DOHH2 (cell line): ENCODE measurements at regions not wholly inside any gene's neighbourhood (a gene's known extent, or its start where the extent isn't known, plus 50 kb on each side); places are given as distances from the start of the nearest gene placed in this dataset.
"Not testable (repeated sequence)": the region's sequence is repeated elsewhere in the genome, so short reads cannot be mapped to it uniquely, and the experiment has no call there.

Experiments
- H3F3A ChIP-seq: fragments of 200-600 bp; sonication (generic), shearing (Covaris generic); 2 replicates; pipeline ENCODE4 v1.6.0; 2016; ENCODE audit warnings: antibody characterized with exemption, mild to moderate bottlenecking; ENCODE audit not compliant: control insufficient read depth, insufficient read depth
- H3K27ac ChIP-seq: fragments of 200-600 bp; sonication (generic); 2 replicates; pipeline ENCODE4 v1.5.1; 2014; ENCODE audit warnings: low read depth, mild to moderate bottlenecking, low read length, moderate library complexity
- H3K27me3 ChIP-seq: fragments of 200-600 bp; sonication (generic); 2 replicates; pipeline ENCODE4 v1.6.1; 2014; ENCODE audit warnings: mild to moderate bottlenecking, low read length, mixed read lengths; ENCODE audit not compliant: control insufficient read depth
- H3K36me3 ChIP-seq: fragments of 200-600 bp; sonication (generic); 2 replicates; pipeline ENCODE4 v1.6.1; 2014; ENCODE audit warnings: mild to moderate bottlenecking, low read length, moderate library complexity, mixed read lengths; ENCODE audit not compliant: control insufficient read depth
- H3K4me1 ChIP-seq: fragments of 200-600 bp; sonication (generic); 2 replicates; pipeline ENCODE4 v1.6.1; 2014; ENCODE audit warnings: mild to moderate bottlenecking, low read length, mixed read lengths; ENCODE audit not compliant: control insufficient read depth
- H3K4me2 ChIP-seq: fragments of 200-600 bp; sonication (generic); 2 replicates; pipeline ENCODE4 v1.6.0; 2014; ENCODE audit warnings: mild to moderate bottlenecking, low read length, moderate library complexity
- H3K4me3 ChIP-seq: fragments of 200-600 bp; sonication (generic); 2 replicates; pipeline ENCODE4 v1.5.1; 2014; ENCODE audit warnings: mild to moderate bottlenecking, low read length, mixed read lengths
- H3K79me2 ChIP-seq: fragments of 200-600 bp; sonication (generic); 2 replicates; pipeline ENCODE4 v1.6.1; 2014; ENCODE audit warnings: mild to moderate bottlenecking, low read length, mixed read lengths; ENCODE audit not compliant: control insufficient read depth
- H3K9me2 ChIP-seq: fragments of 200-600 bp; sonication (generic); replicated peaks from 2 replicates; pipeline ENCODE4 v1.6.1; 2014; ENCODE audit warnings: mild to moderate bottlenecking, low read length, mixed read lengths; ENCODE audit not compliant: control insufficient read depth
- H3K9me3 ChIP-seq: fragments of 200-600 bp; sonication (generic); 2 replicates; pipeline ENCODE4 v1.6.1; 2014; ENCODE audit warnings: antibody characterized with exemption, low read length, mixed read lengths; ENCODE audit not compliant: control insufficient read depth, insufficient read depth
- H4K20me1 ChIP-seq: fragments of 200-600 bp; sonication (generic); 2 replicates; pipeline ENCODE4 v1.6.0; 2014; ENCODE audit warnings: low read depth, mild to moderate bottlenecking, antibody characterized with exemption, low read length, moderate library complexity; ENCODE audit not compliant: control insufficient read depth, insufficient read depth
- CTCF ChIP-seq: fragments of 200-600 bp; sonication (generic); IDR thresholded peaks from one replicate; pipeline ENCODE4 v1.5.1; 2014; ENCODE audit warnings: antibody characterized with exemption, mild to moderate bottlenecking, low read depth, low read length; ENCODE audit not compliant: poor library complexity, severe bottlenecking
- EZH2phosphoT487 ChIP-seq: fragments of 200-600 bp; sonication (generic); IDR thresholded peaks from 2 replicates; pipeline ENCODE4 v1.6.1; 2017; ENCODE audit warnings: borderline replicate concordance, mild to moderate bottlenecking, antibody characterized with exemption, low read length, moderate library complexity, mixed read lengths

GRCh38 chr7:116405810-116406209 lies 93.7 kb upstream of the CAV2 start:
- Histone ChIP-seq H3F3A (no peaks in the 10 kb centered on the region), H3K4me1 (no peaks in the 10 kb centered on the region), H3K27me3 (no peaks in the 10 kb centered on the region), H3K9me3 (no peaks in the 10 kb centered on the region), H3K4me2 (no peak overlapping the region), H3K4me3 (no peak overlapping the region), H3K9me2 (no peaks in the 10 kb centered on the region), H3K27ac (no peak overlapping the region), H4K20me1 (no peaks in the 10 kb centered on the region), H3K36me3 (no peaks in the 10 kb centered on the region), H3K79me2 (no peaks in the 10 kb centered on the region)
- TF ChIP-seq CTCF: no peak
- TF ChIP-seq EZH2phosphoT487: no peak

GRCh38 chr7:116407165-116407564 lies 92.4 kb upstream of the CAV2 start:
- no peaks in the 10 kb centered on the region for H3K27me3 ChIP-seq
- no peaks in the 10 kb centered on the region for H3K9me3 ChIP-seq
- no peaks in the 10 kb centered on the region for H4K20me1 ChIP-seq
- no peak overlapping the region for H3K27ac ChIP-seq
- no peaks in the 10 kb centered on the region for H3K9me2 ChIP-seq
- no peaks in the 10 kb centered on the region for H3K4me1 ChIP-seq
- no peak overlapping the region for H3K4me2 ChIP-seq
- TF ChIP-seq CTCF (no peak), EZH2phosphoT487 (no peak)
- H3K4me3 ChIP-seq: no peak overlapping the region
- no peaks in the 10 kb centered on the region for H3K36me3 ChIP-seq
- no peaks in the 10 kb centered on the region for H3F3A ChIP-seq
- H3K79me2 ChIP-seq: no peaks in the 10 kb centered on the region

GRCh38 chr7:116408166-116408565 lies 91.4 kb upstream of the CAV2 start:
- Histone ChIP-seq H3K27ac (no peak overlapping the region), H3K4me3 (no peak overlapping the region)

GRCh38 chr7:116408831-116409453 lies 90.6 kb upstream of the CAV2 start:
- not testable (repeated sequence) for H3K36me3 ChIP-seq, H3K79me2 ChIP-seq, H3K27ac ChIP-seq, H3K4me3 ChIP-seq, H3K27me3 ChIP-seq, H3K9me3 ChIP-seq, H3K4me1 ChIP-seq, H3F3A ChIP-seq, H3K4me2 ChIP-seq, H3K9me2 ChIP-seq, H4K20me1 ChIP-seq

More at GRCh38 chr7:116408166-116408565, 91.4 kb upstream of the CAV2 start:
- TF ChIP-seq EZH2phosphoT487 (no peak), CTCF (no peak)
- Histone ChIP-seq H3K36me3 (no peaks in the 10 kb centered on the region), H4K20me1 (no peaks in the 10 kb centered on the region), H3K79me2 (no peaks in the 10 kb centered on the region), H3K9me2 (no peaks in the 10 kb centered on the region), H3K4me2 (no peak overlapping the region), H3F3A (no peaks in the 10 kb centered on the region), H3K27me3 (no peaks in the 10 kb centered on the region), H3K9me3 (no peaks in the 10 kb centered on the region), H3K4me1 (no peaks in the 10 kb centered on the region)

- H4K20me1 ChIP-seq, H3K9me3 ChIP-seq, H3K79me2 ChIP-seq, H3K4me3 ChIP-seq, H3F3A ChIP-seq, H3K4me2 ChIP-seq, H3K27ac ChIP-seq, H3K36me3 ChIP-seq, H3K27me3 ChIP-seq, H3K4me1 ChIP-seq, H3K9me2 ChIP-seq: not testable (repeated sequence)
Observed at GRCh38 chr7:116410694-116411093, 88.8 kb upstream of the CAV2 start.
